ENCODE measurements at regions not wholly inside any gene's neighbourhood (a gene's known extent, or its start where the extent isn't known, plus 50 kb on each side); places are given as distances from the start of the nearest gene placed in this dataset.

GRCh38 chr3:165383381-165383780, 187.2 kb upstream of the SLITRK3 start:
- H3K9me3 Mint-ChIP-seq: peaks cover 5% of the 10 kb centered on the region
- H3K4me3 ChIP-seq (ENCODE audit: low read length): no peak overlapping the region
- H3K36me3 ChIP-seq (ENCODE audit: control insufficient read depth, insufficient read depth, low read length): no peaks in the 10 kb centered on the region
- no peaks in the 10 kb centered on the region for H3K4me1 Mint-ChIP-seq
- no peaks in the 10 kb centered on the region for H3K4me1 ChIP-seq (ENCODE audit: control insufficient read depth, insufficient read depth, low read length)
- H3K9me3 ChIP-seq (ENCODE audit: control insufficient read depth, low read length): no peaks in the 10 kb centered on the region
- H3K9ac ChIP-seq (ENCODE audit: extremely low read depth, low read length, poor library complexity, severe bottlenecking): no peak overlapping the region
- H3K27me3 ChIP-seq (ENCODE audit: control insufficient read depth, insufficient read depth, low read length, poor library complexity, severe bottlenecking): no peaks in the 10 kb centered on the region
- no peak overlapping the region for H3K27ac Mint-ChIP-seq
- no peaks in the 10 kb centered on the region for H3K36me3 Mint-ChIP-seq (ENCODE audit: low read depth)
- no peak for DNase-seq
- no peak overlapping the region for H3K27ac ChIP-seq (ENCODE audit: low read depth, low read length)
- WGBS, 2 experiments (ENCODE audit: insufficient coverage in 1 of 2, insufficient read length in 1 of 2): 92 to 100% methylated on average over 1 to 3 of the region's 3 CpGs
- no peak overlapping the region for H3K4me3 Mint-ChIP-seq
- H3K27me3 Mint-ChIP-seq (ENCODE audit: insufficient read depth): no peaks in the 10 kb centered on the region
- TF ChIP-seq CTCF (conservative IDR thresholded peaks at IDR 0.05): no peak

GRCh38 chr3:165382672-165383071, 186.5 kb upstream of the SLITRK3 start:
- H3K27ac Mint-ChIP-seq: no peak overlapping the region
- 86 to 95% methylated on average over 2 to 3 of the region's 3 CpGs for WGBS, 2 experiments (ENCODE audit: insufficient coverage in 1 of 2, insufficient read length in 1 of 2)

GRCh38 chr3:165378761-165379160, 182.6 kb upstream of the SLITRK3 start:
- Mint-ChIP-seq H3K4me1 (no peaks in the 10 kb centered on the region), H3K4me3 (no peak overlapping the region), H3K27me3 (ENCODE audit: insufficient read depth) (no peaks in the 10 kb centered on the region), H3K27ac (no peak overlapping the region), H3K36me3 (ENCODE audit: low read depth) (no peaks in the 10 kb centered on the region), H3K9me3 (no peaks in the 10 kb centered on the region)
- no peak for TF ChIP-seq CTCF (conservative IDR thresholded peaks at IDR 0.05)
- H3K27me3 ChIP-seq (ENCODE audit: control insufficient read depth, insufficient read depth, low read length, poor library complexity, severe bottlenecking): no peaks in the 10 kb centered on the region
- no peaks in the 10 kb centered on the region for H3K36me3 ChIP-seq (ENCODE audit: control insufficient read depth, insufficient read depth, low read length)
- H3K9me3 ChIP-seq (ENCODE audit: control insufficient read depth, low read length): no peaks in the 10 kb centered on the region
- no peak for DNase-seq
- 80 to 89% methylated on average over 1 to 2 of the region's 2 CpGs for WGBS, 2 experiments (ENCODE audit: insufficient coverage in 1 of 2, insufficient read length in 1 of 2)
- no peak overlapping the region for H3K9ac ChIP-seq (ENCODE audit: extremely low read depth, low read length, poor library complexity, severe bottlenecking)
- no peak overlapping the region for H3K4me3 ChIP-seq (ENCODE audit: low read length)
- H3K4me1 ChIP-seq (ENCODE audit: control insufficient read depth, insufficient read depth, low read length): no peaks in the 10 kb centered on the region
- no peak overlapping the region for H3K27ac ChIP-seq (ENCODE audit: low read depth, low read length)

More at GRCh38 chr3:165382672-165383071, 186.5 kb upstream of the SLITRK3 start:
- H3K4me1 ChIP-seq (ENCODE audit: control insufficient read depth, insufficient read depth, low read length): no peaks in the 10 kb centered on the region
- H3K9me3 ChIP-seq (ENCODE audit: control insufficient read depth, low read length): no peaks in the 10 kb centered on the region
- Mint-ChIP-seq H3K4me3 (no peak overlapping the region), H3K27me3 (ENCODE audit: insufficient read depth) (no peaks in the 10 kb centered on the region), H3K4me1 (no peaks in the 10 kb centered on the region), H3K9me3 (no peaks in the 10 kb centered on the region), H3K36me3 (ENCODE audit: low read depth) (no peaks in the 10 kb centered on the region)
- H3K27me3 ChIP-seq (ENCODE audit: control insufficient read depth, insufficient read depth, low read length, poor library complexity, severe bottlenecking): no peaks in the 10 kb centered on the region
- H3K9ac ChIP-seq (ENCODE audit: extremely low read depth, low read length, poor library complexity, severe bottlenecking): no peak overlapping the region
- no peak for TF ChIP-seq CTCF (conservative IDR thresholded peaks at IDR 0.05)
- H3K36me3 ChIP-seq (ENCODE audit: control insufficient read depth, insufficient read depth, low read length): no peaks in the 10 kb centered on the region
- DNase-seq: no peak
- no peak overlapping the region for H3K27ac ChIP-seq (ENCODE audit: low read depth, low read length)
- H3K4me3 ChIP-seq (ENCODE audit: low read length): no peak overlapping the region
